ENCODE measurements at regions not wholly inside any gene's neighbourhood (a gene's known extent, or its start where the extent isn't known, plus 50 kb on each side); places are given as distances from the start of the nearest gene placed in this dataset.

DNA sequence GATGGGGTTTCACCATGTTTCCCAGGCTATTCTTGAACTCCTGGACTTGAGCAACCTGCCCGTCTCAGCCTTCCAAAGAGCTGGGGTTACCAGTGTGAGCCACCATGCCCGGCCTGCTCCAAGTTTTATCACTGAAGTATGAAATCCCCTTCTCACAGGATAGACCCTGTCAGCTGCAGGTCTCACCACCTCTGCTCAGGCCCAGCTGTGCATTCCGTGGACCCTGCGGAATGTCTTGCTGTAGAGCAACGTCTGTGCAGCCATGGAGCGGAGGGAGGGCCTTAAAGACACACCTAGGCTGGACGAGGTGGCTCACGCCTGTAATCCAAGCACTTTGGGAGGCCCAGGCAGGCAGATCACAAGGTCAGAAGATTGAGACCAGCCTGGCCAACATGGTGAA lies 625.4 kb downstream of the BRD1 start:
- DNase-seq, result no peak

DNA sequence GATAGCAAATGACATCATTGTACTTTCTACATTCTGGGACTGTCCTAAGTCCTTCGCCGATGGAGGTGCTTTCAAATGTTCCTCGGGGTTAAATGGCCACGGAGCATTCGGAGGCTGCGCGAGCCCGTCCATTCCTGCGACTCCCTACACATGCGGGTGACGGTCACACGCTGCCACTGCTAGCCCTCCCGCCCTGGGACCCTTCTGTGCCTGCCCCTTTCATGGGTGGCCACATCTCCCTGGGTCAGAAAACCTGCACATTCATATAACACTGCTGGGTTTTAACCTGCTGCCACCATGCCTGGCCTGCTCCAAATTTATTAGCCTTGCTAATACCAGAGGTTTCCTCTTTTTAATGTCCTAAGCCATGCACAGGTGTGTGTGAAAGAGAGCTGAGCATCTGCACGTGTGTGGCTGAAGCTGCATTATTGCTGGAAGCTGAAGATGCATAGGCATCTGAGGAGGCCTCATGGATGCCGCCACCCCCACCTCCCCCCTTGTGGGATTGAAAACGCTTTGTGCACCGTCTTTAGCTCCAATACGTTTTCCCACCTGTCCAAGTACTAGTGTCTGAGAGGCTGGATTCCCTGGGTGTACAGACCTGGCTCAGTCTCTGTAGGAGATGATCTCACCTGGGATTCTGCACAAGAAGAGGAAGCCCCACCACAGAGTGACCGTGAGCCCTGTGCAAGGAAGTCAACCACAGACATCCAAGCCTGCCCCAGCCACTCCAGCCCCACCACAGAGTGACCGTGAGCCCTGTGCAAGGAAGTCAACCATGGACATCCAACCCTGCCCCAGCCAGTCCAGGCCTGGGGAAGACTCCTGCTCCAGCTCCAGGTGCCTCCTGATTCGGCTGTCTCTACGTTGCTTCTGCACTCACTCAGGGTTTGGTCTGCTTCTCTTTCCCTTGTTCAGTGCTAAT lies 626.4 kb downstream of the BRD1 start:
- no peak for DNase-seq

DNA sequence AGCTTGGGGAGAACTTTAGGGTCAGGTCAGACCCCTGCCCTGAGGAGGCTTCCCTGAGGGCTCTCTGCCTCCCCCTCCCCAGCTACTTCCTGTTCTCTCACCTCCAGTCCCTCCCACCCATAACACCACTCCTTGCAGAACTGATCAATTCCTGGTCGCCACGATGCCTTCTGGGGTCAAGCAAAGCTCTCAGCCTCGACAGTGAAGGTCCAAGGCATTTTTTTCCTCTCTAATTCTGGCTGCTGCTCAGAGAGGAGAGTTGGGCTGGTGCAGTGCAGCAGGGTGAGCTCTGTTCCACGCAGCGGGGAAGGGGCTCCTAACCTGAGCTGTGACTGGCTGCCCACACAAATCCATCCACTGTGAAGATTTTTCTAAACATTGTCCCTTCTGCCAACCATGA lies 628.4 kb downstream of the BRD1 start:
- DNase-seq, result no peak

DNA sequence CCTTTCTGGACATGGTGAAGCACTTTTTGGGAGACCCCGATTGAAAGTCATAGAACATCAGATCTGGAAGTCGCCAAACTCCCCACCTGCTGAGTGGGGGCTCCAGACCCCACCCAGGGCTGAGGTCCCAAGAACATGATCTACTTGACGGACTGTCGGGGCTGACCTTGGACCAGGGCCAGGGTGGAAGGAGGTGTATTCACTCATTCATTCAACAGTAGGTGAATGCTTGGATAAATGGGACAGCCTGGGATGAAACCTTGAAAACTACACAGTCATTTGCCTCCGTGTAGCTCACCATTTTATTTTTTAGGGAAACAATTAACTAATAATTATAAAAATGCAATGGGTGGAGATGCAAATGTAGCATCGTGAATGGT lies 629.0 kb downstream of the BRD1 start:
- DNase-seq, result no peak

DNA sequence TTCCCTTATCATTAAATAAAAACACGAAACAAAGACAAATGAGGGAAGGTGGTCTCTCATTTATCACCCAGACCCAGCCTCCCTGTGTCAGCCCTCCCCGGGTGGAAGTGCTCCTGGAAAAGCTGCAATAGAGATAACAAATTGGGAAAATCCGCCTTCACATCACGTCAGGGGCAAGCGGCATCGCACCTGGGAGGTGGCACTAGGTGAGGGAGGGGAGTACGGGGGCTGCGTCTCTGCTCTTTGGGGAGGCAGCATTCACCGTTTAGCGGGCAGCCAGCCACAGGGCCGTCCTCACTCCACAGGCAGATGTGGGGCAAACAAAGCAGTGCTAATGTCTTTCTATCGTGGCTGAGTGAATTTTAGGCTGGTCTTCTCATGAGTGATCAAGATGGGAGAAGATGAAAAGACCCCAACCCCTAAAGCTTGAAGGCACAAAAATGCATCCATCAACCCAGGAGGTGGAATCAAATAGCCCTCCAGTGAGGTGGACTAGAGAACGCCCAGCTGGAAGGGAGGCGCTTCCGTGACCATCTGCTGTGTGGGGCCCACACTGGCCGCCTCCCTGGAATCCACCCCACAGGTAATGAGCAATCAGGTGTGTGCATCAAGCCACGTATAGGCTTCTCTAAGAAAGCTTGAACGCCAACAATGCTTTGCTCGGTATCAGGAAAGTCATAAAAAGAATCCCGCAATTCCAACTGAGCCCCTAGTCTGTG lies 629.5 kb downstream of the BRD1 start:
- no peak for DNase-seq

DNA sequence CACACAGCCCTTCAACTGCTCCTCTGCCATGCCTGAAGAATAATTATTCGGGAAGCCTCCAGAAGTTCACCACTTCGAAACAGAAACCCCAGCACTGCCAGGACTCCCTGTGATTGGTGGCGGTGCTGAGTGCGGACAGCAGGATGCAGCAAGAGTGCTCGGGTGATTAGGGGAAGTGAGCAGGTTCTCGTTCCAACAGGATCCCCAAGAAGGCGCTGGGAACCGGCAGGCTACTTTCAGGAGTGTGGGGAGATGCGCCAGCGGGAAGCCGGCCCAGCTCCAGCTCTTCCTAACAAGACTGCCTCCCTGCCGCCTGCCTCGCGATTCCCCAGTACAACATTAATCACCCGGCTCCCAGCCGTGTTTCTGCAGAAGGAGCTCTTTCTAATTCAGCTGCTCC lies 630.2 kb downstream of the BRD1 start:
- no peak for DNase-seq

DNA sequence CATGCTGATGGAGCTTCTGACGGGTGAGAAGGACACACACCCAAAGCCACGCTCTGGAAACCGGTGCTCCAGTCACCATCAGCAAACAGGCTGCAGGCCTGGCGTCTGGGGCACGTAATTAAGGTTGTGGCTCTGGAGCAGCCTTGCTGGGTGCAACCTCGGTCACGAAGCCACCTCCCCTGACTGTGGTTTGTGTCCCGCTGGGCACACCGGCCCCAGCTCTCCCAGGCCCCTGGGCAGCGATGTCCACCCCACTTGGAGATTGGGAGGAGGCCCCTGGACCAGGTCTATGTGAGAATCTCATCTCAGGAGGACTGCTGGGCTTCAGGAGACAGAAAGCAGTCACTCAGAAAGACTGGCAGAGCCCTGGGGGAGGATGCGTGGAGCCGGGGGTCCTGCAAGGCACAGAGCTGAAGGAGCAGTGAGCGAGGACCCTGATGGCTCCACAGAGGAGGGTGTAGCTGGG lies 631.6 kb downstream of the BRD1 start:
- DNase-seq, result no peak

DNA sequence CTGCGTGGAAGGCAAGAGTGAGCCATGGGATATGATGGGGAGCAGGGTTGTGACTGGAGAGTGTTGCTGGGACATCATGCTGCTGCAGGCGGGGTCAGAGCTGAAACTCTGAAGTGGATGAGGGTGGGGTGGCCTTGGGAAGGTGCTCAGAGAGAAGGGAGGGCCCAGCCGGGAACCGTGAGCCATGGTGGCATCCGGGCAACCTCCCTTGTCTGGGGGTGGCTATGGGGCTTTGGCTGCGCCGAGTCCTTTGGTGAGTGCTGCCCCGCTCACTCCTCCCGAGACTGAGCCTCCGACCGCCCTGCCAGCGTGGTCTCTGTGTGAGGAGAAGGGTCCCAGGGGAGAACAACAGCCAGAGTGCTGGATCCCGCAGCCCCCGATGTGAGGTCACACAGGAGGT lies 632.0 kb downstream of the BRD1 start:
- no peak for DNase-seq

DNA sequence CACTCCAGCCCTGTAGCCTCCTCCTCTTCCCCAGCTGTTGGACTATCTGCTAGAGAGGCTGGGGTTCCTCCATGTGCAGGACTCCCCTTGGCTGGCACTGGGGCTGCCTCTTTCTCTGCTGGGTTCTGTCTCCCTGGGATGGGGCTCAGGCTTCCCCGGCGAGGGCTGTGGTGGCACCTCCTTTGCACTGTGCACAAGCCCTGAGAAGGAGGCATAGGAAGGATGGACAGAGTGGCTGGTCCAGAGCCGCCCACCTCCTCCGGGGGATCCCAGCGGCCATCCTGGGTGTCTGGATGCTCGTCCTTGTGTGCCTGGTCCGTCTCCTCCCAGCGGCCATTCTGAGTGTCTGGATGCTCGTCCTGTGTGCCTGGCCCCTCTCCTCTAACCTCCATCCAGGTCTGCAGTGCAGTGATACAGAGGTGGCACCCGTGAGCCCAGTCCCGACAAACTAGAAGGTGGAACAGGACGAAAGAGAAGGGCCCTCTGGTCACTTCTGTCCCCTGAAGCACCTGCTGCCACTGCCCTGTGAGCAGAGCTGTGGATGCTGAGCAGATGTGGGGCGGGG lies 633.7 kb downstream of the BRD1 start:
- DNase-seq, result no peak

DNA sequence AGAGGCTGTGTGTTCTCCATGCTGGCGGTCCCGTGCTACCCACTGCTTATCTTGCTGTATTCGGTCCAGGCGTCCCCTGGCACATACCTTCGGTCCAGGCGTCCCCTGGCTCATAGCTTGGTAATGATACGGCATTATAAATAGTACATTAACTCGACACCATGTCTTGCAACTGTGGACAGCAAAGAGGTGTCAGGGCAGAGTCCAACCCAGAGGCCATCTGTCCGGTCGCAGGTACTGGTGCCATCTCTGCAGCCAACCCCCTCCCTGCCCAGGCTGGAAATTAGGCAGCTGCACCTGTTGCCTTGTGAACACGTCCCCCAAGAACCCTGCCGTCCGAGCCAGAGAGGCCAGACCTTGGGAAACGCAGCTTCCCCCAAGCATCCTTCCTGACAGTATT lies 634.3 kb downstream of the BRD1 start:
- no peak for DNase-seq

DNA sequence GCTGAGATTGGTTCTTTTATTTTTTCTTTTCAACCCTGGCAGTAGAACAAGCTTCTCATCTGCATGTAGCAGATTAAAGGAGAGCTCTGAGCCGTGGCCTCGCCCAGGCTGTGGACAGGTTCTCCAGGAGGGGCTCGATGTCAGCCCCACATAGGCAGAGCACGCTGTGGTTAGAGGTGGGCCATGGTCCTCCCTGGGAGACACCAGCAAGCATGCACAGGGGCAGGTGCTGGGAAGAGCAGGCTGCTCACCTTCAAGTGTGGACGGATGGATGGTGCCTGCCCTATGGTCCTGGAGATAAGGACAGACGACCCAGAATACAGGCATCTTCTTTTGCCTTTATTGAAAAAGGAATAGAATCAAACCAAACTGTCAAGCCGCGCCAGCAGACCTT lies 634.8 kb downstream of the BRD1 start:
- DNase-seq, result no peak

DNA sequence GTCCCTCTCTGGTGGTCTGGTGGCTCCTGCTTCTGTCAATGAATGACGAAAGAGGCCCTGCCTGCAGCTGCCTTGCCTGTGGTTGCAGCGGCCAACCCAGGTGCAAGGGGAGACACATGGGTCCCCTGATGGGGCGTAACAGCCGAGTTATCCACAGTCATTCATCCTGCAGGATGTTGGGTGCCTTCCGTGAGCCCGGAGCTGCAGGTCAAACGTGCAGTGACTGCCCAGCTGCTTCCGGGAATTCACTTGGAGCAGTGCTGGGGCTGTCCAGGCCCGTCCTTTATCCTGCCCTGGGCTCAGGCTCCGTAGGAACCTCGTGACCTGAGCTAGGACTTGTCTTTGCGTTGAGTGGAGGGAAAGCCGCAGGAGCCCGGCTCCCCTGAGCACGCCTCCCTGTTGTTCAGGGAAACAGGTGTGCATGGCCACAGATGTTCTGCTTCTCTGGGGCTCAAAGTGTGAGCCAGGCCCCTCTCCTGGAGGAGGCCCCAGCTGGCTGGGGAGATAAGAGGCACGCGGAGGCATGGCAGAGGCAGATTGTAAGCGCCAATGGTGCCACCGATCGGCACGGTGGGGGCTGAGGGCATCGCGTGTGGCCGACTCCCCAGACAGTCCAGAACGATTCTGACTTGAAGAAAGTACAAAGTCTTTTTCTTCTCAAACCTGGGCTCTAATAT lies 635.4 kb downstream of the BRD1 start:
- DNase-seq, result no peak

DNA sequence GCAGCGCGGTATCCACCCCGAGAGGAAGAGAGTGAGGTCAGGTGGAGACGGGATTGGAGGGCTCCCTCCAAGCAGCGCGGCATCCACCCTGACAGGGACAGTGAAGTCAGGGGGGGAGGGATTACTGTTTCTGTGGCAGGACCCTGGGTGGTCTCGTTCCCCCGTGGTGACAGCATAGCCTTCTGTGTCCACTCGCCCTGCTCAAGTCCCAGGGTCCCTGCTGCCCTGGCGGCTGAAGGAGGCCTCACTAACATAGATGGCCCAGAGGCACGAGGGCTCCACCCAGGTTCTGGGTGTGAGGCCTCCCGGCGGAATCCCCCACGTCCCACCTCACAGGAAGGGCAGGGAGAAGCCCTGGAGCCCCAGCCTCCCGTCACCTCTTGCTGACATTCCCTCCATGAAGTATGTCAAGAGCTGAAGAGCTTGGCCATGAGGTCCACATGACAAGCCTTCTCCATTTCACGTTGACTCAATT lies 636.1 kb downstream of the BRD1 start:
- no peak for DNase-seq

DNA sequence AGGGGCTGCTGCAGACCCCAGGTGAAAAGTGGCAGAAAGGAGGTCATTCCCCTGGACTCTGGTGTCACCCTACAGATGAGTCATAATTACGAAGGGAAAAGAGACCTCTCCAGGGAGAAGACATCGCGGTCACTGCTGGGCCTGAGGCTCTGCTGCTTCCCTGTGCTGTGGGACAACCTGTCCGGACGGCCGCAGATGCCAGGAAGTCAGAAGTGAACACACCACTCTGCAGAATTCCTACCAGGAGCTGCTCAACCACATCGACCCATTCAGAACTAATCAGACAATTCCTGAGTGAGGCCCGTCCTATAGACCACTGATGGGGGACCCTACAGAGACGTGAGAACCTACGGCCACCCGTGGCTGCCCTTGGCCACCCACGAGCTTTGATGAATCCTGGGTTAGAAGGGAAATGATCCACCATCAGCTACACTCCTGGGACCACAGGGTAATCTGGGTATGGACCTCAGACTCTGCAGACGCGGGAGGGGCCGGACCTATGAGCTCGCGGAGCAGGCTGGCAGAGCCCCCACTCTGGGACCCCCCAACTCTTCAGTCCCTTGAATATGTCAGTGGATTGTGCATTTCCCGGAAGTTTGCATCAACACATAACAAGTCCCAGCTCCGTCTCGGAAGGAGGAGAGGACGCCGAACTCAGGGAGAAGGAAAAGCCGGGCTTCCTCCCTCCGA lies 636.7 kb downstream of the BRD1 start:
- DNase-seq, result no peak

DNA sequence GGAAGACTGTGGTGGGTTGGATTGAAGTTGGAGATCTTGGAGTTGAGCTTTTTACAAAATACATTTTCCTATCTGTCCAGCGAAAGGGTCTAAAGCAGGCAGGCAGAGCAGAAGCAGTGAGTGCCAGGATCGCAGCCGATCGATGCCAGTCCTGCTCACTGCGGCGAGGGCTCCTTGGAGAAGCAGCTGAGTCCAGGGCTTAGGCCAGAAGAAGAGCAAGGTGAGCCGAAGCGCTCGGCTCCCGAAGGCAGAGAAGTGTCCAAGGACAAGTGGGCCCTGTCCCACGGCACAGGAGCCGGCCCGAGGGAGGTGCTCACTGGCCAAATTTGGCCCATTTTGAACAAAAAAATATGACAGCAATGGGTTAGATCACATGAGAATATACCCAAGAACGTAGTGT lies 637.8 kb downstream of the BRD1 start:
- no peak for DNase-seq

DNA sequence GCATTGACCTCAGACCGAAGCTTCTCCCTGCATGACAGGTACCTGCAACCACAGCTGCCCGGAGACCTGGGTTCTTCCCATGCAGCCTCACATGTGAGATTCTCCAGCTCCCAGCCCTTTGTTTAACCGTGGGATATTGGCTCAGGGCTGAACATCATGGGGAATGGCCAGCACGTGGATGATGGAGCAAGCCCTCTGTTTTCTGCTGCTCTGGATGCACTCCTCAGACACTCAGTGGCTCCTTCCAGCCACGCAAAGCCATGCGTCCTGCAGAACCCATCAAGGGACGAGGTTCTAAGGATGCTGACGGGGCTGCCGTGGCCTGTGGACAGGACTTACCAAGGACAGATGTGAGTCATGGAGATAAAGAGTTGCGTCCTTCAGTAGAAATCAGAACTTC lies 639.1 kb downstream of the BRD1 start:
- no peak for DNase-seq

DNA sequence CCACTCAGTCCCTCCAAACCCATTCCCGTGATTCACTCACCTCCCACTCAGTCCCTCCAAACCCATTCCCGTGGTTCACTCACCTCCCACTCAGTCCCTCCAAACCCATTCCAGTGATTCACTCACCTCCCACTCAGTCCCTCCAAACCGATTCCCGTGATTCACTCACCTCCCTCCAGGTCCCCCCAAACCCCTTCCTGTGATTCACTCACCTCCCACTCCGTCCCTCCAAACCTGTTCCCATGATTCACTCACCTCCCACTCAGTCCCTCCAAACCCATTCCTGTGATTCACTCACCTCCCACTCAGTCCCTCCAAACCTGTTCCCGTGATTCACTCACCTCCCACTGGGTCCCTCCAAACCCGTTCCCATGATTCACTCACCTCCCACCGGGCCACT lies 639.6 kb downstream of the BRD1 start:
- DNase-seq, result no peak

DNA sequence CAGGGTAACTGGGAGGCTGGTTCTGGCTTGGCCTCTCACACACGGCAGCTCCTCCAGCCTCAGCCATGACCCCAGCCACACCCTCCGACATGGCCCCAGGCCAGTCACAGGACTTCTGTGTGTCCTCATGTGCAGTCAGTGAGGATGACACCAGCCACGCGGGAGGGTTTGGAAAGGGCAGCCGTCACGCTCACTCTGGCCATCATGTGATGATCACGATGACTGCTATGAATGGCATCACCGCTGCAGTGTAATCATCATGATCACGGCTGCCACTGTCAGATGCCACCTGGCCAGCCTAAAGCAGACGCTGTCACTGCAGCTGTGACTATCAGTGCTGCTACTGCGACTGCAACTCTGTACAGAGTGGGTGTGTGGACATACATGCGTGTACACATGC lies 640.9 kb downstream of the BRD1 start:
- DNase-seq, result no peak

DNA sequence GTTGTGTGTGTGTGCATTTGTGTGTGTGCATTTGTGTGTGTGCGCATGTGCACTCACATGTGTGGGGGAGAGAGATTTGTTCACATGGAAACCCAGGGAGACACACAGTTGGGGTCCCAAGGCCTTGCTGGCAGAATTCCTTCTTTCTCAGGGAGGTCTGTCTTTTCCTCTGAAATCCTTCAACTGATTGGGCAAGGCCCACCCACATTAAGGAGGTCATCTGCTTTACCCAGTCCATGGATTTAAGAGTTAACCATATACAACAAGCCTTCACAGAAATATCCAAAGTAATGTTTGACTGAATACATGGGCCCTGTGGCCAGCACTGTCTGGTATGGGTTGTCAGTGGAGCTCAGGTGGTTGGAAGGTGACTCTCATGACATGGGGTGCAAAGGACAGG lies 641.4 kb downstream of the BRD1 start:
- DNase-seq, result no peak

DNA sequence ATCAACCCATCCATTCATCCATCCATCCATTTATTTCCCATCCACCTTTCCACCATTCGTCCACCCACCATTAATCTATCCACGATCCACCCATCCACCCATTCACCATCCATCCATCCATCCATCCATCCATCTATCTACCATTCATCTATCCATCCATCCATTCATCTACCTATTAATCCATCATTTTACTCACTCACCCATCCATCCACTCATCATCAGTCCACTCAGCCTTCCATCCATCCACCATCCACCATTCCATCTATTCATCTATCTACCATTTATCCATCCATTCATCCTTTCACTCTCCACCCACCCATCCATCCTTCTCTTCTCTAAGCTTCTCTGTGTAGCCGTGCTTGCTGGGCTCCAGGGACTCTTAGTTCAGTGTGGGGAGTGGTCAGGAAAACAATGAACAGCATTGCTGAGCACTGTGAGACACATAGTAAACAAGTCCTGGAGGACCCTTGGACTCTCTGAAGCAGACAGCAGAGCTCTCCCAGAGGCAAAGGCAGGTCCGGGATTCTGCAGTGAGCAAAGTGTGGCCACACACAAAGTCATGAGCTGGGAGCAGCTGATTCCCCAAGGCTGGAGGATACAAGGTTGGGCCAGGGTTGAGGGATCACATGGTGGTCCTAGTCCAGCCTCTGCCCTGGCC lies 642.2 kb downstream of the BRD1 start:
- DNase-seq, result no peak

DNA sequence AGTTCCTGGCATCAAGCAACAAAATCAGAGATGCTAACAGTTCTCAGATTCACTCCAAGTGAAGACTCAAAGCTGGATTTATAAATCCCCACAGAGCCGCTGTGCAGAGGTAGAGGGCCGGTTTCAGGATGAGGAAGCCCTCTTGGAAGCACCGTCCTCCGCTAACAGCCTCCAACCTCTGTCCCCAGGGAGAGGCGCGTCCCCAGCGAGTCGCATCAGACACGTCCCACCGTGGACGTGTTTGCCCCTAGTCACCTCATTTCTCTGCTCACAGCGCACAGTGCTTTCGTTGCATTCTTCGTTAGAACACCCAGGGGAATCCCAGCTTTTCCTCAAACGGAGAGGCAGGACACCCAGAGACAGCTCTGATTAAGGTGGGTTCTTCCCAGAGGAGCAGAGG lies 642.9 kb downstream of the BRD1 start:
- DNase-seq, result no peak

DNA sequence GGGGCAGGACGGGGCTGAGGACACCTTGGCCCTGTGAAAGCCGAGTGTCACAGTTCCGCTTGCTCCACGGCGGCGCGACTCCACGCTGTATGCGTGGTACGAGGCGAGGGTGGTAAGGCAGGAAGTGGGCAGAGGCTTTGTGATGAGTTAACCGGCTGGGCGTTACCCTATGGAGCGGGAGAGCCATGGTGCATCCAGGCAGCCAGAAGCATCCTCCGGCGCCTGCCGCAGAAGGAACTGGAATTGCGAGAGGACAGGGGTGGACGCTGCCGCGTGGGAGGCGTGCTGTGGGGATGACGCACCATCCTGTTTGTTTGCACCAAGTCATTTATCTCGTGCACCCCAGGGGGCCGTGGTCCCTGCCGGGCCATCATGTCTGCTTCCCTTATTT lies 643.9 kb downstream of the BRD1 start:
- DNase-seq, result no peak
